A172 (cell line): ENCODE measurements at regions not wholly inside any gene's neighbourhood (a gene's known extent, or its start where the extent isn't known, plus 50 kb on each side); places are given as distances from the start of the nearest gene placed in this dataset.

Experiments used
- DNase-seq: peaks from one replicate; pipeline ENCODE4 v3.0.0-alpha.2; 2015; ENCODE audit warnings: low spot score

- no peak for DNase-seq
Observed at GRCh38 chr10:29112827-29113615, 175.8 kb upstream of the LYZL1 start.

GRCh38 chr10:29113616-29113945 lies 175.3 kb upstream of the LYZL1 start:
- no peak for DNase-seq

- DNase-seq, result no peak
Observed at GRCh38 chr10:29114141-29114540, 174.7 kb upstream of the LYZL1 start.

GRCh38 chr10:29117781-29118180 lies 171.1 kb upstream of the LYZL1 start:
- no peak for DNase-seq

GRCh38 chr10:29119374-29119773 lies 169.5 kb upstream of the LYZL1 start:
- peak; percentile 56 for DNase-seq

GRCh38 chr10:29120216-29120615 lies 168.7 kb upstream of the LYZL1 start:
- peak; percentile 90 for DNase-seq

GRCh38 chr10:29124864-29125263 lies 164.0 kb upstream of the LYZL1 start:
- no peak for DNase-seq

- no peak for DNase-seq
Observed at GRCh38 chr10:29127037-29127700, 161.7 kb upstream of the LYZL1 start.

GRCh38 chr10:29127731-29128130 lies 161.1 kb upstream of the LYZL1 start:
- no peak for DNase-seq

- peak; percentile 38 for DNase-seq
Observed at GRCh38 chr10:29130190-29130673, 158.6 kb upstream of the LYZL1 start.

GRCh38 chr10:29131952-29132547 lies 156.8 kb upstream of the LYZL1 start:
- DNase-seq, result peak; percentile 60

- peak; percentile 37 for DNase-seq
Observed at GRCh38 chr10:29132551-29133111, 156.2 kb upstream of the LYZL1 start.

- DNase-seq, result no peak
Observed at GRCh38 chr10:29135337-29135736, 153.5 kb upstream of the LYZL1 start.

GRCh38 chr10:29136411-29136810 lies 152.5 kb upstream of the LYZL1 start:
- no peak for DNase-seq

GRCh38 chr10:29140151-29140550 lies 148.7 kb upstream of the LYZL1 start:
- DNase-seq, result no peak

- DNase-seq, result peak; percentile 93
Observed at GRCh38 chr10:29140991-29141390, 147.9 kb upstream of the LYZL1 start.

GRCh38 chr10:29141761-29142160 lies 147.1 kb upstream of the LYZL1 start:
- peak; percentile 86 for DNase-seq

- DNase-seq, result no peak
Observed at GRCh38 chr10:29142516-29143314, 146.2 kb upstream of the LYZL1 start.

- DNase-seq, result no peak
Observed at GRCh38 chr10:29144126-29144525, 144.7 kb upstream of the LYZL1 start.

- DNase-seq, result no peak
Observed at GRCh38 chr10:29146311-29147100, 142.4 kb upstream of the LYZL1 start.

- DNase-seq, result peak; percentile 33
Observed at GRCh38 chr10:29150010-29150409, 138.9 kb upstream of the LYZL1 start.
